ENCODE measurements at regions not wholly inside any gene's neighbourhood (a gene's known extent, or its start where the extent isn't known, plus 50 kb on each side); places are given as distances from the start of the nearest gene placed in this dataset.

DNA sequence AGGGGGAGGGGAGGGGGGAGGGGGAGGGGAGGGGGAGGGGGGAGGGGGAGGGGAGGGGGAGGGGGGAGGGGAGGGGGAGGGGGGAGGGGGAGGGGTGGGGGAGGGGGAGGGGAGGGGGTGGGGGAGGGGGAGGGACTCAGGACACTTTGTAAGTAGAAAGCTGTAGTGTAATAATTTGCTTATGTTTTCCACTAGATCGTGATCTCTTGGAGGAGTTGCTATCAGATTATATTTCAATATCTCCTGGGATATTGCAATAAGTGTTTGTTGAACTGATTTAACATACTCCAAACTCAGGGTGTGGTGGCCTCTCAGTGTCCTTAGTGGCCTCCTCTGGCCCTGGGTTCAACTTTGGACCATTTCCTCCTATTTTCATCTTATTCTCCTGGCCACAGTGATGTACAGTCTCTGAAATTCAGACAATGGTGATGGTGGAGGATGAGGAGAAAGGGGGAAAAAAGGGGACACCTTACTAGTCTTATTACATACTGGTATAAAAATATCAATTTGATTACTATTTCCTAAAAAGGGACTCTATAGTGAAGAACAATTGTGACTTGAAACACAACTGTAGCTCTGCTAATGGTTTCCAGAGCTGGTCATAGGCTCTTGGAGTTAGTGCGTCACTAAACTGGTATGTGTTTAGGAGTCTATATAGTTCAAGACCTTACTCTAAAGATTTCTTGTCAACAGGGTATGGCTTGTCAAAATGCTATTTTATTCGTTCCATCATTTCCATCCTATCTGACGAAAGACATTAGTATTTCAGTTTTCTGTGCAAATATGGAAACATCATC, 89.6 kb downstream of the DDX1 start:
- peaks cover 26% of the 10 kb centered on the region for H3K4me1 Mint-ChIP-seq
- peaks cover 4% of the 10 kb centered on the region for H3K36me3 Mint-ChIP-seq (ENCODE audit: low read depth)
- TF ChIP-seq, protein P1, sequence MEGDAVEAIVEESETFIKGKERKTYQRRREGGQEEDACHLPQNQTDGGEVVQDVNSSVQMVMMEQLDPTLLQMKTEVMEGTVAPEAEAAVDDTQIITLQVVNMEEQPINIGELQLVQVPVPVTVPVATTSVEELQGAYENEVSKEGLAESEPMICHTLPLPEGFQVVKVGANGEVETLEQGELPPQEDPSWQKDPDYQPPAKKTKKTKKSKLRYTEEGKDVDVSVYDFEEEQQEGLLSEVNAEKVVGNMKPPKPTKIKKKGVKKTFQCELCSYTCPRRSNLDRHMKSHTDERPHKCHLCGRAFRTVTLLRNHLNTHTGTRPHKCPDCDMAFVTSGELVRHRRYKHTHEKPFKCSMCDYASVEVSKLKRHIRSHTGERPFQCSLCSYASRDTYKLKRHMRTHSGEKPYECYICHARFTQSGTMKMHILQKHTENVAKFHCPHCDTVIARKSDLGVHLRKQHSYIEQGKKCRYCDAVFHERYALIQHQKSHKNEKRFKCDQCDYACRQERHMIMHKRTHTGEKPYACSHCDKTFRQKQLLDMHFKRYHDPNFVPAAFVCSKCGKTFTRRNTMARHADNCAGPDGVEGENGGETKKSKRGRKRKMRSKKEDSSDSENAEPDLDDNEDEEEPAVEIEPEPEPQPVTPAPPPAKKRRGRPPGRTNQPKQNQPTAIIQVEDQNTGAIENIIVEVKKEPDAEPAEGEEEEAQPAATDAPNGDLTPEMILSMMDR (conservative IDR thresholded peaks at IDR 0.05): no peak
- no peak for DNase-seq (ENCODE audit: low read depth, low spot score)
- no peak overlapping the region for H3K4me3 Mint-ChIP-seq
- peaks cover 3% of the 10 kb centered on the region for H3K9me3 Mint-ChIP-seq
- no peak overlapping the region for H3K27ac Mint-ChIP-seq (ENCODE audit: unreplicated experiment)
- H3K27me3 Mint-ChIP-seq (ENCODE audit: low read depth): no peaks in the 10 kb centered on the region

DNA sequence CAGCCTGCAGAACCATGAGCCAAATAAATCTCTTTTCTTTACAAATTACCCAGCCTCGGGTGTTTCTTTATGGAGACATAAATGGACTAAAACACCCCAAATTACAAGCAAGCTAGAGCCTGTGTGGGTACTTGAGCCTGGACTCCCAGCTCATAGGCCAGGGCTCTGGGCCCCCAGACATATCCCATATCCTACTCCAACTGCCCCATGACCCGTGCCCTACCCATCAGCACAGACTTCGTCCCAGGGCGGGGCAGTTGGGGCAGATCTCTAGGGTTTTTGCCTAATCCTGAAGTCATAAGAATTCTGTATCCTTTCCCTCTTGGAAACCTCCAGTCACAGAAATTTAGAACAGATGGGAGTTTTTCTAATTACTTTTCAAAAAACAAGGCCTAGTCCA, 90.7 kb downstream of the DDX1 start:
- H3K27me3 Mint-ChIP-seq (ENCODE audit: low read depth): no peaks in the 10 kb centered on the region
- no peak for DNase-seq (ENCODE audit: low read depth, low spot score)
- peaks cover 4% of the 10 kb centered on the region for H3K36me3 Mint-ChIP-seq (ENCODE audit: low read depth)
- no peak overlapping the region for H3K4me3 Mint-ChIP-seq
- peaks cover 22% of the 10 kb centered on the region for H3K4me1 Mint-ChIP-seq
- H3K9me3 Mint-ChIP-seq: peaks cover 3% of the 10 kb centered on the region
- no peak overlapping the region for H3K27ac Mint-ChIP-seq (ENCODE audit: unreplicated experiment)
- TF ChIP-seq, protein P1 (conservative IDR thresholded peaks at IDR 0.05): no peak

DNA sequence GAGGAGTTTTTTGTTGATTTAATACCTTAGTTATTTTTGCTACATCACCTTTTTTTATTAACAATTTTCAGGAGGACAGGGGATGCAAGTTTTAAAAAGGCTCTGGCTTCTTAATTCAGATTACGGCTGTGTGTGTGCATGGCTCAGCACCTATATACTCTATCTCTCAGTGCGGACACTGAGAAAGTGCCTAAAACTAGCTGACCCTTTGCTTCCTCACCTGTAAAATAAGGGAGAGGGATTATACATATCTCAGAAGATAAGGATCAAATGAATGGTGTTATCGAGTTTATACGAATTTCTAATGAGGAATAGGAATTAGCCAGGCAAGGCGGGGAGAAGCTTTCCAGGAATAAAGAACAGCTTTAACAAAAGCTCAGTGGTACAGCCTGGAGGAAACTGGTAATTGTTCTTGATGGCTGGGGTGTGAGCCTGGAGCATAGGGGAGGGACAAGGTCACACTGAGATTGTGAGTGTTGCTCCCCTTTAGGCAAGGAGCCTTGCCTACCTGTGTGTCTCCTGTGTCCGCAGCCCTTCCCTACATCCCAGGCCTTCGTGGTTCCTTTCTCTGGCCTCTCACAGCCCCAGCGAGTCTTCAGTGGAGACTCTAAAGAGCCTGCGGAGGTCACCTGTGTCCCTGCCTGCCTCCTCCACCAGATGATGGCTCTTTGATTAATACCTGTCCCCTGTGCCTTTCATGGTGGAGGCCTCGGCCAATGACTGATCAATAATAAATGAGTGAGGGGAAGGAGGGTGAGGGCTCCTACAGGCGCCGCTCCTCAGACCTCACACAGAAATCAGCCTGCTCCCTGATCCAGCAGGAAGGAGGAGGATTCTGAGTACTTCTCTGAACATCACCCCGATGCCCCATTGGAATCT, 92.7 kb downstream of the DDX1 start:
- no peak for DNase-seq (ENCODE audit: low read depth, low spot score)
- Mint-ChIP-seq H3K4me1 (peaks cover 10% of the 10 kb centered on the region), H3K9me3 (peaks cover 3% of the 10 kb centered on the region), H3K27me3 (ENCODE audit: low read depth) (no peaks in the 10 kb centered on the region), H3K4me3 (no peak overlapping the region), H3K27ac (ENCODE audit: unreplicated experiment) (no peak overlapping the region), H3K36me3 (ENCODE audit: low read depth) (peaks cover 4% of the 10 kb centered on the region)
- TF ChIP-seq, protein P1 (conservative IDR thresholded peaks at IDR 0.05): no peak

DNA sequence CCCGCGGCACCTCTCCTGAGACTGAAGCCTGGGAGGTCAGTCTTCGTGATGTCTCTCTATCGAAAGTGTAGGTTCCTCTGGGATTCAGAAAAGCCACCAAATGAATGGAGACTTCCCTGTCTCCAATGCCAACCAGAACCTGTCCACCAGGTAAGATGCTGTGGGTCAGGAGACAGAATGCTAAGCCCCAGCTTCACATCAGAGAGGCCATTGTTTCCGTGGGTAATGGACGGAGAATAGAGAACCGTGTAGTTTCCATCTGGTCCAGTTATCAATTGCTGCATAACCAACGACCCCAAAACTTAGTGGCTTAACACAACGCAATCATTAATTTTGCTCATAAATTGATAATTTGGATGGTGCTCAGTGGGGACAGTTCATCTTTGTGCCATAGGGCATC, 93.5 kb downstream of the DDX1 start:
- Mint-ChIP-seq H3K27ac (ENCODE audit: unreplicated experiment) (no peak overlapping the region), H3K36me3 (ENCODE audit: low read depth) (peaks cover 4% of the 10 kb centered on the region), H3K4me1 (peaks cover 10% of the 10 kb centered on the region), H3K4me3 (no peak overlapping the region), H3K9me3 (peaks cover 3% of the 10 kb centered on the region), H3K27me3 (ENCODE audit: low read depth) (no peaks in the 10 kb centered on the region)
- DNase-seq (ENCODE audit: low read depth, low spot score): no peak
- TF ChIP-seq, protein P1 (conservative IDR thresholded peaks at IDR 0.05): no peak

DNA sequence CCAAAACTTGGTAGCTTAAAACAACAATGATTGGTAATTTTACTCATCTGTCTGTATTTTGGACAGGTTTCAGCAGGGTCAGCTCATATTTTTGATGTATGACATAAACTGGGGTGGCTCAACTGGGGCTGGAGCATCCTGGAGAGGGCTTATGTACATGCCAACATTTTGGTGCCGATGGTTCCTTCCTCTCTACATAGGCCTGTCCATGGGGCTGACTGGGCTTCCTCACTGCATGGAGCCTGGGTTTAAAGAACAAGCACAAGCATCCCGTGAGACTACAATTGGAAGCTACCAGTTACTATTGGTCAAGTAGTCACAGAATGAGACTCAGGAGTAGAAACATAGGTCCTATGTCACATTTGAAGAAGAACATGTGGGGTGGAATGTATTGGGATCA, 95.0 kb downstream of the DDX1 start:
- no peak overlapping the region for H3K4me3 Mint-ChIP-seq
- H3K27me3 Mint-ChIP-seq (ENCODE audit: low read depth): no peaks in the 10 kb centered on the region
- H3K36me3 Mint-ChIP-seq (ENCODE audit: low read depth): peaks cover 4% of the 10 kb centered on the region
- no peak overlapping the region for H3K27ac Mint-ChIP-seq (ENCODE audit: unreplicated experiment)
- peaks cover 3% of the 10 kb centered on the region for H3K9me3 Mint-ChIP-seq
- no peak for DNase-seq (ENCODE audit: low read depth, low spot score)
- TF ChIP-seq, protein P1 (conservative IDR thresholded peaks at IDR 0.05): no peak
- peaks cover 10% of the 10 kb centered on the region for H3K4me1 Mint-ChIP-seq

All from neural crest cell (in vitro differentiated cells).